Head of caudate nucleus (tissue), 42 donors: ENCODE measurements at regions not wholly inside any gene's neighbourhood (a gene's known extent, or its start where the extent isn't known, plus 50 kb on each side); places are given as distances from the start of the nearest gene placed in this dataset.

Source experiments
- DNase-seq, 42 donors: peaks; one replicate each; pipeline versions ENCODE4 v3.0.0 to v3.0.0-alpha.2; 2020 to 2021; ENCODE audit warnings: mixed read lengths in 7 of 42
- intact Hi-C: fragments of 100-400 bp; cut with DNase I; formaldehyde crosslinking; loops from one replicate; pipeline ENCODE4 v1.15.0; 2022

DNA sequence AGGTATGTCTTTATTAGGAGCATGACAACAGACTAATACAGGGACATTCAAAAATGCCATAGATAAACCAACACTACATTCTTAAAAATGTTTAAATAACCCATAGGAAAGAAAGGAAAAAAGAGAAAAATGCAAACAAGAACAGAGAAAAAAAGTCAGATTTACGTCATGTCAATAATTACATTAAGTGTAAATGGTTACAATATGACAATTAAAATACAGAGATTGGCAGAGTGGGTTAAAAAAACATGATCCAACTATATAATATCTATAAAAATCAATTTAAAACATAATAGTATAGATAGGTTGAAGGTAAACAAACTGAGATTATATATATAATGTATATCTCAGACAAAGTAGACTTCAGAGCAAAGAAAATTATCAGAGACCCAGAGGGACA, 255.8 kb downstream of the ANAPC1 start:
- intact Hi-C loops = no loop called here
- no peak for DNase-seq

DNA sequence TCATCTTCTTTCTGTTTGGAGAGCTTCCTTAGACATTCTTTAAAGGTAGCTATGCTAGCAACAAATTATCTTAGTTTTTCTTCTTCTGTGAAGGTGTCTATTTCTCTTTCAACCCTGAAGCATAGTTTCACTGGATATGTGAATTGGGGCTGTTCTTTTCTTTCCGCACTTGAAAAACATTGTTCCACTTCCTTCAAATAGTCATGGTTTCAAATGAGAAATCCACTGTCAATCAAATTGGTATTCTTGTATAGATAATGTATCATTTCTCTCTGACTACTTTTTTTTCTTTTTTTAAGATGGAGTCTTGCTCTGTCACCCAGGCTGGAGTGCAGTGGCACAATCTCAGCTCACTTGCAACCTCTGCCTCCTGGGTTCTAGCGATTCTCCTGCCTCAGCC, 254.0 kb downstream of the ANAPC1 start:
- intact Hi-C loops = no loop called here
- no peak for DNase-seq

DNA sequence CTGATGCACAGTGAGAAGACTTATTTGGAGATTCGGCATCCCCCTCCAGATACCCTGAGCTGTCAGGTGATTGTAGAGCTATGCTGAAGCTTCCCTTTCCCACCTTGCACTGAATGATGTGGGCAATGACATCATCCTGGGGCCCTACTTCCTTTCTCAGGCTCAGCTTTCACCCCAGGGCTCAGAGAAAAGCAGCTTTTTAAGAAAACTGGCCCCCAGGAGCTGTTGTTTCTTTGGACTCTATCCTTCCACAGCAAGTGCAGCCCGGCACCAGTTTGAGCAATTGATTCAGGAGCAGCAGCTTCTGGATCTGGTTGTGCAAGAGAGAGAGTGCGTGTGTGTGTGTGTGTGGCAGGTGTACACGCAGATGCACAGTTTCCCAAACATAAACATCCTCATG, 251.3 kb downstream of the ANAPC1 start:
- DNase-seq = no peak
- intact Hi-C loops = no loop called here

DNA sequence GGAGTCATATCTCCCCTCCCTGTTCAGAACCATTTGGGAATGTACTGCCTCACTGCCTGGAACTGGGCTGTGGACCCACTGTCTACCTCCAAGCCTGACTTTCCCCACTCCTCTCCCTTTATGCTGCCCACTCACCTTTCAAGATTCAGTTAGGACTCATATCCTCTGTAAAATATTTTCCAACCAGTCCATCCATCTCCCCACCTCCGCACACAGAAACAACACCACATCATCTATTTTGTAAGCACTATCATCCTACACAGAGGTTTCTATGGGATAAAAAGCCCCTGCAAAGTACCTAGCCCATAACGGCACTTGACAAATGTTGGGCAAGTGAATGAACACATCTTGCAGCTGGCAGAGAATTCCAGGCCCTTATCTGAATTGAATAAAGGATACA, 250.8 kb downstream of the ANAPC1 start:
- intact Hi-C loops = no loop called here
- no peak for DNase-seq

DNA sequence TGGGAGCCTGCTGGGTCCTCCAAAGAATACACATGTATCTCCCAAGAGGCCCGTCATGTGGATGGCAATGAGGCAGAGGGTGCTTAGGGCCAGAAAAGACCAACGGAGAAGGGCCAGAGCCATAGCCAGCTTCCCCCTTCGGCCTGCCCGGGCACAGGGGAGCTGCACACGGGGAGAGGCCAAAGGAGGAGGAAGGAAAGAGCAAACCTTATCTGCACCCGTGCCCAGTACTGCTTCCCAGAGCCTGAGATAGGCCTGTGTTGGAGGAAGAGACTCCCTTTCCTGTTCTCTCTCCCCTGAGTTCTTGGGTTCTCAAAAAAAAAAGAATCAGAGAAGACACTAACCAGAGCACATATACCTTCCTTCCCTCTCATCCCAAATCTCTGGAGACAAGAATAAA, 250.3 kb downstream of the ANAPC1 start:
- intact Hi-C loops = no loop called here
- no peak for DNase-seq

DNA sequence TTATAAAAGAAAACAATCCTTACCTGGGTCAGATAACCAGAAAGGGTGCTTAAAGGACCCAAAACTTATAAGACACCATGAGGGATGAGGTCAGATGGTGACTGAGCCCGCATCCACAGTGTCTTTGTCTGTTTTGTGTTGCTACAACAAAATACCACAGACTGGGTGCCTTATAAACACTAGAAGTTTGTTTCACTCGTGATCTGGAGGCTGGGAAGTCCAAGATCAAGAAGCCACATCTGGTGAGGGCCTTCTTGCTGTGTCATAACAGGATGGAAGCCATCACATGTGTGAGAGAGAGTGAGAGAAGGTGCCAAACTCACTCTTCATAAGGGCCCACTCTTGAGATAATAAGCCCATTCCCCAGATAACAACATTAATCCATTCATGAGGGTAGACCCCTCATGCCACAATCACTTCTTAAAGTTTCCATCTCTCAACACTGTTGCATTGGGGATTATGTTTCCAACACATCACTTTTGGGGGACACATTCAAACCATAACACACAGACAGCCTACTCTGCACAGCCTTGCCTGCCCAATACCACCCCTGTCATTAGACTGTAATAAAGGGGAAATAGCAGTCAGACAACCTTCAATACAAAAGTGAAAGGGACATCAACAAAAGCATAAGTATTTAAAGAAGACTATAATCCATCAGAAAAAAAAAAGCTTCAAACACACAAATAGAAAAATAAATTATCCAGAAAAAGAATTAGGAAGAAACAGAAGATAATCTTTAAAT, 249.8 kb downstream of the ANAPC1 start:
- intact Hi-C loops = no loop called here
- DNase-seq = no peak

DNA sequence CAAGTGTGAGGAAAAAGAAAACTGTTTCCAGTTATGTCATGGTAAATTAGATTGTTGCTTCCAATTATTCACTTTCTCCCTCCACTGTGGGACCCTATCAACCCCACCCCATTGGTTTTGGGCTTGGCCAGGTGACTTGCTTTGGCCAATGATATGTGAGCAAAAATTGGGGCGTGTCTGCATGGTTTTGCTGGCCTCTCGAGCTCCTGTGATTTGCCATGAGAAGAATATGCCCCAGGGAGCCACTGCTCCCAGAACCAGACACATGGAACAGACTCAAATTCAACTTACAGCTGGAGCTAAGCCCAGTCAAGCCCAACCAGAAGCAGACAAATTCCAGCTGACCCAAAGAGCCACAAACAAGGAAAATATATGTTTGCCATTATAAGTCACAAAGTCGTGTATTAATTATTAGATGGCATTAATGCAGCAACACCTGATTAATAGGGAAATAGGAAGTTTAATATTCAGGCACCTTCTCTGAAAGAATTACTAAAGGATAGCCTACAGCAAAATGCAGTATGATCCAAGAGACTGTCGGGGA, 248.9 kb downstream of the ANAPC1 start:
- intact Hi-C loops = no loop called here
- DNase-seq = no peak

DNA sequence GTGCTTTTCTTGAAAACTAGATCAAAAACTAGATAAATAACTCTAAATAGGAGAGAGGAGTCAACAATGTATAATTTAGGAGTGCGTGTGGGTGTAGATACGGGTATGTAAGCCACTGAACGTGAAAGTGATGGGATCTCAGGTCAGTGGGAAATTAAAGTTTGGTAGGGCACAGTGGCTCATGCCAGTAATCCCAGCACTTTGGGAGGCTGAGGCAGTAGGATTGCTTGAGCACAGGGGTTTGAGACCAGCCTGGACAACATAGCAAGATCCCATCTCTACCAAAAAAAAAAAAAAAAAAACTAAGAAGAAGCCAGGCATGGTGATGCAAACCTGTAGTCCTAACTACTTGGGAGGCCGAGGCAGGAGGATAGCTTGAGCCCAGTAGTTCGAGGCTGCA, 247.1 kb downstream of the ANAPC1 start:
- no peak for DNase-seq
- intact Hi-C loops = no loop called here

DNA sequence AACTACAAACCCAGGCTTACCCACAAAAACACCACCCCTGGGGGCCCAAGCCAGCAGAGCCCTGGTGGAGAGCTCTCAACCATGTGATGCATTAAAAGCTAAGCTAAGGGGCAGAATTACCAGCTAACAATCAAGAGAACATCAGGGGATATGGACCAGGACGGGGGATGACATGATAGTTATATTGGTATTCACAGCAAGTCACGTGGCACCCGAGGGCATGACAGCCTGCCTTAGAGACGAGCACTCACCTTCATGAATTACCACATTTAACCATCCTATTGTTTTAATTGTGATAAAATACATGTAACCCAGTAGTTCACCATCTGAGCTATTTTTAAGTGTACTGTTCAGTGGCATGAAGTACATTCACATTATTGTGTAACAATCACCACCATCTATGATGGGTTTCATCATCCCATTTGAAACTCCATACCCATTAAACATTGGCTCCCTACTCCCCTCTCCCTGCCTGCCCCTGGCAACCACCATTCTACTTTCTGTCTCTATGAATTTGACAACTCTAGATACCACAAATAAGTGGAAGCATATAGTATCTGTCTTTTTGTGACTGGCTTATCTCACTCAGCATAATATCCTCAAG, 245.6 kb downstream of the ANAPC1 start:
- no peak for DNase-seq
- intact Hi-C loops = no loop called here

DNA sequence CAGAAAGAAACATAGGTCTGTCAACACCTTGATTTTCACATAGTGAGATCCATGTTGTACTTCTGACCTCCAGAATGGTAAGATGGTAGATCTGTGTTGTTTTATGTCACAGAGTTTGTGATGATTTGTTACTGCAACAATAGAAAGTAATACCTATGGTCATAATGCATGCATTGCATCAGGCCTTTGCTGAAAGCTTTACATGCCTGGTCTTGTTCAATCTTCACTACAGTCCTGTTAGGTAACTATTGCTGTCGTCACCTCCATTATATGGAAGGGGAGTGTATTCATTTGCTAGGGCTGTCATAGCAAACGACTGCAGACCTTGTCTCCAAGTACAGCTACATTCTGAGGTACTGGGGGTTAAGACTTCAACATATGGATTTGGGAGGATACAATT, 243.5 kb downstream of the ANAPC1 start:
- DNase-seq = no peak
- intact Hi-C loops = no loop called here

DNA sequence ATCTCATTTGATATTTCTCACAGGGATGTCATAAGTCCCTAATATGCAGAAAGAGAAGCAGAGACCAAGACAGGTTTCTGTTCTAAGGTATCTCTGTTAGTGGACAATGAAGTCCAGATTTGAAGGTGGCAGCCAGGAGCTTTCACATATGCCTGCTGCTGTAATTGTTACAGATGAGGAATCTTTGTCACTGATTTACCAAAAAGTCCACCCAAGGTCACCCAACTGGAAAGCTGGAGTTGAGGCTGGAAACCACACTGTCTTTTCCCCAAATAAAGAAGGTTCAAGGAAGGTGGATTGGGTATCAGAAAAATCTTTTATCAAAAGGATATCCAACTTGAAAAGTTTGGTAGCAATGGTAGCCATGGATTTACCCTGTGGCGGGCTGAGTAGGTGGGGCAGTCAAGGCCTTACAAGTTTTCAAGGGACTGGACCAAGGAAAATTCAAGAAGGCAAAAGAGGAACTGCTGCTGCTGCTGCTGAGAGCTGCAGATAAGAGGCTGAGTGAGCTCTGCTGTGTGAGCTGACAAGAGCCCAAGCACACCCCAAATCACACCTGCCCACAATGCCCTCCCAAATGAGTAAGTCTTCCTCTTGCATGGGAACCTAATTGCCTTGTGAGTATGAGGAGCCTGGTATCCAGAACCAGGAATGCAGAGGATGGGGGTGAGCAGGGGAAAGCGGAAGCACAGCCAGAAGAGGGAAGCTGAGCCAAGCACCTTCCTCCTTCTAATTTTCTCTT, 241.2 kb downstream of the ANAPC1 start:
- no peak for DNase-seq
- intact Hi-C loops = no loop called here

DNA sequence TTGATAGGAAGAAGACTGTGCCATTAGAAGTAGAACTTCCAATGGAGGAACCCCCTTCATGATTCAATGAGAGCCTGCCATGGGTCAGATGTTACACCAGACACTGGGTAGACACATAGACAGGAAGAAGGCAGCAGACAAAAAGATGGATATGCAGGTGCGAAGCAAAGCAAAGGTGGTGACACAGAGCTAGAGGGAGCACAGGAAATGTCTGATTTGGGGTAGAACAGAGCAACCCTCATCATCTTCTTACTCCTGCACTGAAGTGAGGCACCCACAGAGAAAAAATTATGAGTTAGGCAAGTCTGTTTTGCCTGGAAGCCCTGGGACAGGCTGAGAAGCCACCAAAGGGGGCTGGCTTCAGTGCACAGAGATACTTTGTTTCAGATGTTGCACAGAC, 240.2 kb downstream of the ANAPC1 start:
- intact Hi-C loops = no loop called here
- no peak for DNase-seq

DNA sequence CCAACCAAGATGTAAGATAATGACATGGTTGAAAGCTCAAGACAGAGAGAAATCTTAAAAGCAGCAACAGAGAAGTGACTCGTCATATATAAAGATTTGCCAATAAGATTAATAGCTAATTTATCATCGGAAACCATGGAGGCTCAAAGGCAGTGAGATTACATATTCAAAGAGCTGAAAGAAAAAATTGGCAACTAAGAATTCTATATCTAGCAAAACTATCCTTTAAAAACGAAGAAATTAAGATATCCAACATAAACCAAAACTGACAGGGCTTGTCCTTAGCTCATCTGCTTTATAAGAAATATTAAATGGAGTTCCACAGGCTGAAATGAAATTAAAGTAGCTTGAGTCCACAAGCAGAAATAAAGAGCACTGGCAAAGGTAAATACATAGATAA, 236.6 kb downstream of the ANAPC1 start:
- intact Hi-C loops = no loop called here
- DNase-seq = no peak

DNA sequence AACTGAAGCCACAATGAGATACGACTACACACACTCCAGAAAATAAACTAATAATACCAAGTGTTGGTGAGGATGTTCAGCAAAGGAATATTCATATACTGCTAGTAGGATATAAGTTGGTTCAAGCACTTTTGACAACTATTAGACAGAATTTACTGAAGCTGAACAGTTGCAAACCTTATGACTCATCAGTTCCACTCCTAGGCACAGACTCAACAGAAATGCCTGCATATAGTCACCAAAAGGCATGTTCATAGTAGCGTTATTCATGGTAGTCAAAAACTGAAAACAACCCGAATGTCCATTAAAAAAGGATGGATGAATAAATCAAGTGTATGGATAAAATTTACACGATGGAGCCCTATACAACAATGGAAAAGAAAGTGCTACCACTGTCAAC, 232.0 kb downstream of the ANAPC1 start:
- intact Hi-C loops = no loop called here
- no peak for DNase-seq

DNA sequence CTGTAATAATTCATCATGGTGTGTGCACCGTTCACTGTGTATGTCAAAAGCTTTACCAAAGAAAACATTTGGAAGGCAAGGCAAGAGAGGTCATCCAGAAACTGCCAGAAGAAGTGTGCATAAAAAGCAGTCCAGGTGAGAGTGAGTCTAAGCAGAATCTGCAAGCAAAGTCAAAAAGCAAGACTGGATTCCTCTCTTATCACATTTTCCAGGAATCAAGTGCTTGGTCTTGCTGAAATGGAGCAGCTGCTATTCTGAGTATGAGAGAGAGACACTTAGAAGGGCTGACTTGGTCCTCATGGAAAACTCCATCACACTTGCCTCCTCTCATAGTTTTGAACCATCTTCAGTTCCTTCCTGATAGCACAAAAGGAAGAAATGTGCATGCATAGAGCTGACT, 231.3 kb downstream of the ANAPC1 start:
- no peak for DNase-seq
- intact Hi-C loops = no loop called here

DNA sequence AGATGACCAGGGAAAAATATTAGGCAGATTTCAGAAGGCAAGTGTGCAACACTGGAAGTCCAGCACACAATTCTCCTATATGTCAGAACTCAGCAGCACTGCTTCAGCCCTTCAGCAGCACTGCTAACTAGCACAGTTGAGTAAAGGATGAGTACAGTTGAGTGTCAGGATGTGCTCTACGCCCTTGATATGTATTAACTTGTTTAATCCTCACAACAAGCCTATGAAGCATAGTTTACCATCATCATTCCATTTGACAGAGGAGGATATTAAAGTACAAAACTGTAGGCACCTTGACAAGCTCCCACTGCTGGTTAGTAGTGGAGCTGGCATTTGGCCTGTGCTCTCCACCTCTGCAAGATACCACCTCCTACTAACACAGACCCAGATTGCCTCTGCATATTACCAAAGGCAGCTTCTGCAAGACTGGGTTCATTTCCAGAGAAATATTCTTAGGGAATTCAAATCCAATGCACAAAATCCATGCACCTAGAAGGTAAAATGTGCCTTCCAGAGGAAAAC, 230.8 kb downstream of the ANAPC1 start:
- no peak for DNase-seq
- intact Hi-C loops = no loop called here

DNA sequence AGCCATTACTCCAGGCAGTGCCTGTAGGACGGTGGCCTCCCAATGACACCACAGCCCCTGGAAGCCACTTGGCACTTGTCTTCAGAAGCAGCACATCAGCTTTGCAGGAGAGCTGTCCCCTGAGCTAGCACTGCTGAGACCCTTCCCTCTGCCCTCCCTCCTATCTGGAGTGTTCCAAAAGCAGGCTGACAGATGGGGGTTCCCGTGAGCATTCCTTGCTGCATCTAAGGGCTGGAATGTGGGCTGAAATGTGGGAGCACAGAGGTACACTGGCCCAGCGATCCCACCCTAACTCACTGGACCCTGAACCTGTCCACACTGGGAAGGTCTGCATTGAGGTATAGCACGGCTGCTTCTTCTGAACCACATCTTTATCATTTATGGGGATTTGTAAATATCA, 230.1 kb downstream of the ANAPC1 start:
- intact Hi-C loops = no loop called here
- no peak for DNase-seq

DNA sequence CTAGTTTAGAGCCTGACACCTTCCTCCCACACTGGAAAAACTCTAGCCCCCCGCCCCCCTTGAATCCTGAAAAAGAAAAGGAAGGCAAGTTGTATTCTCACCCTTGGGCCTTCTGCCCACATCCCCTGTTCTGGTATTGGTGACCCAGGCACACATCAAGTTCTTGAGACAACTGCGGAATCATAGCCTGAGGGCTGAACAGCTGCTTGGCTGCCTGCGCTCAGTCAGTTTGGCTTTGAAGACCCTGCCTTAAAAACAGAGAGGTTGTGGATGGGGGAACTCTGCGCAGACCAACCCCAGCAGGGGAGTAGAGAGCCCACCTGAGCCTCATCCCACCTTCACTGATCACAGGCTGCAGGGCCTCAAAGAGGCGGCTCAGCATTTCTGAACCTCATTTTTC, 229.2 kb downstream of the ANAPC1 start:
- intact Hi-C loops = no loop called here
- DNase-seq = no peak

DNA sequence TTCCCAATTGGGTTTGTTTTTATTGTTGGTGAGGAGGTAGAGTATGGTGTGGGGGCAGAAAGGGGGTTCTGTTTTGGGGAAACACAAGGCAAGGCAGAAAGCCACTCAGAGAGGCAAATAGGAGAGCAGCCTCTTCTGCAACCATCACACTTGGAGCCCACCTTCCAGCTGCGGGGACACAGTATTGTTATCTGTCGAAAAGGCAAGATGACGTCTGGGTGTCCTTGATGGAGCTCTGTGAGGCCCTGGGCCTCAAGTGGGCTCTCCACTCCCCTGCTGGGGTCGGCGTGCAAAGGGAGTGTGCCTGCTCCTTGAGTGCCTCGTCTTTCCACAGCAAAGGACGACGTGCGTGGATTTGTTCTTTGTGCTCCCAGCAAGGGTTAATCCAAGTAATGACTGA, 227.6 kb downstream of the ANAPC1 start:
- intact Hi-C loops = no loop called here
- DNase-seq = no peak

DNA sequence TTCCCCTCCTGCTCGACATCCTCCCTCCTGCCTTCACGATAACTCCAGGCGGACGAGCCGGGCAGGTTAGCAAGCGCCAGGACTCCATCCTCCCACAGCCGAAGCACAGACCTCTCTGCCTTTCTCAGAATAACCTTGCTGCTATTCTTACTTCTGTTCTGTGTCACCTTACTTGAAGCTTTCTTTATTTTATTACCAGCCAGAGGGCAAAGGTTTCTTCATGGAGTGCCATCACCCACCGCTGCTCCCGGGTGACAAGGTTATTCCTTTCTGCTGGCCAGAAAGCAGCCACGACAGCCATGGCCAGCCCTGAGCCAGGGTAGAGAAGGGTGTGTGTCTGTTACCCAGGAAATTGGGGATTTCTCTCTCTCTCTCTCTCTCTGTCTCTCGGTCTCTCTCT, 227.1 kb downstream of the ANAPC1 start:
- DNase-seq = no peak
- intact Hi-C loops = no loop called here
